GM21786 (cell line): ENCODE measurements at regions not wholly inside any gene's neighbourhood (a gene's known extent, or its start where the extent isn't known, plus 50 kb on each side); places are given as distances from the start of the nearest gene placed in this dataset.

Experiments used
- ATAC-seq: cut with Tn5 transposase; IDR thresholded peaks from one replicate; pipeline ENCODE4 v1.9.1; 2021; ENCODE audit not compliant: unreplicated experiment

DNA sequence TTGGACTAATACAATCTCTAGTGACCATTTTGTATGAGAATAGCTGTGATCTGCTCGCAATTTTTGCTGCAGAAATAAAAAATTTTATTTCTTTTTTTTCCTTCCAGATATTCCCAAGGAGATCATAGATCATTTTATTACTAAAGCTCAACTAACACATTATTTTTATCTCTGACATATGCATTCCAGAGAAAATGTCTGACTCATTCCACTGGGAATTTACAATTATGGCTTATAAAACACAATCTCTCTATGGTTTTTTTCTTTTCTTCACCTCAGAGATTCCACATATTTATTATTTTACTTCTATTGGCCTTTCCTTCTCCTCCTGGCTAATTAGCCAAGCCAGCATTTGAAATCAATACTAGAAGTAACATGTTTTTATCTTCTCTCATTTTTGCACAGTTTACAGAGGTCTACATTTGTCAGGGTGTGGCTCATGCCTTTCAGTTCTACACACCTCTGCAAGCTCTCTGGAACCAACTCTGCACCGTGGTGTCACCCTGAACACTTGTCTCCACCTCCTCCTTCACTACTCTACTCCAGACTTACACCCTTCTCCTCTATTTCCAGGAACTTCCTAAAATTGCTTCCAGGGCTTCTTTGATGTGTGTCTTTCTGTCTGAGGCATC lies 59.8 kb upstream of the GPM6A start:
- no peak for ATAC-seq

DNA sequence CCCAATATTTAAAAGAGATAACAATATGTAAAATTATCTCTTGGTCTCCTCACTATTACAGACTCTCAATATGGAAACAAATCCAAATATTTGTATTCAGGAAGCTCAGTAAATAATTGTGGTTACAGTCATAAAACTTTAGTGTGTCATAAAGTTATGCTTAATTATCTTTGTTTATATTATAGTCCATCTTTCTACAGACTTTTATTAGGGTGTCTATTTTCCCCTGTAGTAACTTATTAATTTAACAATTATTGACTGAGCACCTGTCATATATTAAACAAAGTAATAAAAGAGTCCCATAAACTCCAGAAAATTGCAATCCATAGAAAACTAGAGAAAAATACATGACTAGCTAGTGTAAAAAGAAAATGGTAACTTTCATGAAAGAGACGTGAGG lies 61.6 kb upstream of the GPM6A start:
- ATAC-seq = no peak

- ATAC-seq = no peak
These were observed 62.2 kb upstream of the GPM6A start for GRCh38 chr4:175874306-175874705.

- ATAC-seq = no peak
These were observed 64.1 kb upstream of the GPM6A start for GRCh38 chr4:175875993-175876771.

GRCh38 chr4:175882891-175883290 lies 70.8 kb upstream of the GPM6A start:
- ATAC-seq = no peak

DNA sequence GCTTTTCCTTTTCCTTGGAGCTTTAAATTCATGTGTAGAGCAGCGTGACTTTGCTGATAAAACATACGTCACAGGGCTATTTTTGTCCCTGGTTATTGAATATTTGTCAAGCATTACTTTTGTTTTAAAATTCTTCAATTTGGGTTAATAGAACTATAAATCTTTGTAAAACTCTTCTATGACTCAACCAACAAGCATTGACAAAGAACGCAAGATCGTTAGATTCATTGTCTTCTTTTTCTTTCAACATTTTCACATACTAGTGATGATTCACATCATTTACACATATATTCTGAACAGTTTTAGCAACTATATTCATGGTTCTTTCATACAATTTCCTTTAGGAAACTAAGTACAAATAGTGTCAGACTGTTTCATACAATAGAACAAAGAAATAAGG lies 72.0 kb upstream of the GPM6A start:
- no peak for ATAC-seq

GRCh38 chr4:175891231-175891630 lies 79.2 kb upstream of the GPM6A start:
- ATAC-seq = no peak

DNA sequence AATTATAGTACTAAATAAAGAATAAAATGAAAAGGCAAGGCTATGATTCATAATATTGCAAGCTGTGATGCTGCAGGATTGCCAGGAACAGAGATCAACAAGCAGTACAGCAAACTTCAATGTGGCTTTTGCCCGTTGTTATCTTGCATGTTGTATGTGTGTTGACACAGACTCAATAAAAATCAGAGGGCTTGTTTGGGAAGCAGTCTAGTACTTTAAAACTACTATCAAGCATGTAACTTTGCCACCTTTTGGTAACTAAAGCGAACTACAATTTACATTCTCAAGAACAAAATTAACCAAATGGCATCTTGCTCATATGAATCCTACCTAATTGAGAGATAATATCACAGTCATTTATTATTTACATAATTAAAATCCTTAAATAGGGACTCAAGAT lies 79.8 kb upstream of the GPM6A start:
- ATAC-seq = peak; percentile 63

GRCh38 chr4:175905925-175906324 lies 93.9 kb upstream of the GPM6A start:
- ATAC-seq = no peak

- no peak for ATAC-seq
These were observed 94.3 kb upstream of the GPM6A start for GRCh38 chr4:175906384-175906783.

- no peak for ATAC-seq
These were observed 98.6 kb upstream of the GPM6A start for GRCh38 chr4:175910700-175911099.

- no peak for ATAC-seq
These were observed 104.7 kb upstream of the GPM6A start for GRCh38 chr4:175916626-175917351.

- ATAC-seq = peak; percentile 70
These were observed 115.1 kb upstream of the GPM6A start for GRCh38 chr4:175927121-175927520.

DNA sequence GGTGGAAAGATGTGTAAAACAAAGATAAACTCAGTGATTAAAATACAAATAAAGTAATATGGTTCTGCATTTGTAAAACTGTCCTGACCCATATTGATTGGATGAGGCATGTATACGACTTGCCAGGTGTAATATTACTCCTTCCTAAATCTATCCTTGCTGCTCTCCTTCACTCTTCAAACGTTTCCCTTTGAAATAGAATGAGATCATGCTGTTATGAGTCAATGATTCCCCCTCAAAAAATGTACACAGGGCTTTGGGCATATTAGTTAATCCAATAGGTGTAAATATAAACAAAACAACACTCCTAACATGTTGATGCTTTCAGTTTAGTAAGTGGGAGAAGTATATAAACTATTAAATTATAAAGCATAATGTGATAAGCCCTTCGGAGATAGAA lies 117.4 kb upstream of the GPM6A start:
- ATAC-seq = no peak

DNA sequence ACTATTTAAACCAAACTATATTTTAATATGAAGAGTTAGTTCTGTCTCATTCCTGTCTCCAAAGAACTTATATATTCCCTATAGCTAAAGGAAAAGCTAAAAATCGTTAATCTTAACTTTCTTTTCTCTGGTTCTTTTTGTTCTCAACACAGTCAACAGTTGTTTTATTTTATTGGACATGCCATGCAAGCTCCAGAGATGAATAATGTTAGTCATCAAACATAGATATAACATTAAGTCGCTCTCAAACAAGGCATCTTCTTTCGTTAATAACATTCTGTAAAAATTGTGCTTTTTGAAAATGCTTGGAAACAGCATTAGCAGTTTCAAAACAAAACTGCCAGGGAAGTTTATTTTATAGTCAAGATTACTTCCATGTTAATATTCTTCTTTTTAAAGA lies 117.9 kb upstream of the GPM6A start:
- ATAC-seq = no peak

DNA sequence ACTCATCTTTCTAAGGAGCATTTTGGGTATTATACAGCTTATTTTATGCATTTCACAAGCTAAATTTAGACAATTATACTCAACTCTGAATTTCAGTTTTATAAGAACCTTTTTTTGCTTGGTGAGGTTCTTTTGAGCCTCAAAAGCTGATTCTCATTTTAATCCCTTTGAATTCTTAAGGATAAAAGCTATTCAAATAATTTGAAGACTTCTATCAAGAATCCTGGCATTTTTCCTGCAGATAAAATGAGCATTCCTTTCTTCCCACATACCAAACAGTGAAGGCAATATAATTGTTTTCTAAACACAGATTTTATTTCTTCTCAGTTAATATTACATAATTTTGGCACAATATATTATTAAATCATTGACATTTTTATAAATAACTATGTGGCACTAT lies 118.4 kb upstream of the GPM6A start:
- no peak for ATAC-seq

DNA sequence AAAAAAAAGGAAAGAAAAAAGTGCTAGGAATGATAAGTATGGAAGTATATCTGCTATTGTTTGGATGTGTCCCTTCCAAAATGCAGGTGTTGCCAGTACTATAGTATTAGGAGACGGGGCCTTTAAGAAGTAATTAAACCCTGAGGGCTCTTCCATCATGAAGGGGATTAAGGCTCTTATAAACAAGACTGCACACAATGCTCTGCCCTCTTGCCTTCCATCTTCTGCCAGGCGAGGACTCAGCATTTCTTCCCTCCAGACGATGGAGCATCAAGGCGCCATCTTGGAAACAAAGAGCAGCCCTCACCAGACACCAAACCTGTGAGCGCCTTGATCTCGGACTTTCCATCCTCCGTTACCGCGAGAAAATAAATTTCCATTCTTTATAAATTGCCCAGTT lies 120.1 kb upstream of the GPM6A start:
- no peak for ATAC-seq

GRCh38 chr4:175934506-175934905 lies 122.4 kb upstream of the GPM6A start:
- no peak for ATAC-seq

GRCh38 chr4:175935016-175935661 lies 123.1 kb upstream of the GPM6A start:
- ATAC-seq = no peak

DNA sequence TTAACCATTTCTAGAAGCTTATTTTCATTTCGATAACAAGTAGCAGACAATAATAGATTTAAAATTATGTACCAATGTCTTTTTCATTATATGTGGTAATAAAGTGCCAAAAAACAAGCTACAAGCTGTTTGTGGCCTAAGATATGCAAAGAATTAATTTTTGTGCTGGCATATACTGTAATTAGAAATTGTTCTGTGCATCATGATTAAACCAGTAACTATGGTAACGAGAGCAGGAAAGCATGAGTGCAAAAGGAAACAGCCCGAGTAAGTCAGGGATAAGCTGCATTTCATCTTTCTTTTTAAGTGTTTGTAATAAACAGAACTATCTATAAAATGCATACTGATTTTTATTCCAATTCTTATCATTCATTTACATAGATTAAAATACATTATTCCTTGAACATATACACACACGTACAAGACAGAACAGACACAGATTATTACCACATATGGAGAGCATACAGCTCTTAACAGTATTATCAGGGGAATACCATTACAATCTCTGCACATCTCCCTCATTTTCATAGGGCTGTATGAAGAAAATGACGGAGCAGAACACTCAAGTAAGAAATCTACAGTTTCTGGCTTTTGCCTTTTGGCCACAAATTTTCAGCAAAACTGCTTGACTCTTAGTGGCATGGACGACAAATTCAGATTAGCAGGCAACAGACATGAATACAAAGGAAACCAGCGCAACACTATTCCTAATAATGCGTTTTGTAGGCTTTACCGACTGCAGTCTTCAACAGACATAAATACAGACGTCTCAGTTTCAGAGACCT lies 121.3 kb upstream of the WDR17 start:
- ATAC-seq = no peak
